ENCODE measurements at regions not wholly inside any gene's neighbourhood (a gene's known extent, or its start where the extent isn't known, plus 50 kb on each side); places are given as distances from the start of the nearest gene placed in this dataset.

DNA sequence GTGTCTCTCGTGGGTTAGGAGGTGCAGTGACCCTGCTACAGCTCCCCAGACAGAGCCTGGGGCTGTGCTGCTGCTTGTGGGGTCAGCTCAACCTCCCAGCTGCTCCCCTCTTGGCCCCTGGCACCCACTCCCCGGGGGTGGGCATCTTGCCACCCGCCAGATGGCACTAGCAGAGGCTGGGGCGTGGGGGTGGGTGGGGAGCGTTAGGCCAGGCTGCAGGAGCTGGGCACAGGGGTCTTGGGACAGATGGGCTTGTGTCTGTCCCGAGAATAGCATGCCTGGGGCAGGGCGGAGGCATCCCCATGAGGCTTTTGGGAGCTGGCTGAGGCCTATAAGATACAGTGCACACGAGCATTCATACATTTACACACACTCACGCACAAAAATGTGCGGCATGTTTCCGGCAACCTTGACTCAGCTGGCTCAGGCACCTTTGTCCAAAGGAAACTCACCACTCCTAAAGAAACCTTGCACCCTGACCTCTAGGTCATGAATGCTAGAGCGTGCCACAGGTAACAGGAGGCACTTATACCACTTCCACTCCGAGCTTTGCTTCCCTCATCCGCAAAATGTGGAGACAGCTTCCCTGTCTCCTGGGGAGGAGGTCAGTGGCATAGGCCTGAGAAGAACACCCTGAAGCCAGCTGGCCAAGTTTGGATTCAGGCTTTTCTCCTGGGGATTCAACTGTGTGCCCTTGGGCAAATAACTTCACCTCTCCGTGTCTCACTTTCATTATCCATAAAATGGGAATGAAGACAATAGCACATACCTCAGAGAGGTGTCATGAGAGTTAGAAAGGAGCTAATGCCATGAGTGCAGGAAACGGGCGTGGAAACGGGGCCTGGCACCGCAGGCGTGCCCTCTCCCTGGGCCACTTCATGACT, 78.9 kb upstream of the LHX1 start:
- DNase-seq (ENCODE audit: low read depth): no peak
- no peak overlapping the region for H3K4me3 ChIP-seq (ENCODE audit: low read depth, low read length)
- TF ChIP-seq CTCF (IDR thresholded peaks at IDR 0.05; ENCODE audit: low read depth, low read length) (no peak), MYC (IDR thresholded peaks at IDR 0.05; ENCODE audit: low read depth, low read length) (no peak), POLR2A (IDR thresholded peaks at IDR 0.05; ENCODE audit: extremely low read depth, insufficient read length) (no peak)
- TF ChIP-seq, protein P1, sequence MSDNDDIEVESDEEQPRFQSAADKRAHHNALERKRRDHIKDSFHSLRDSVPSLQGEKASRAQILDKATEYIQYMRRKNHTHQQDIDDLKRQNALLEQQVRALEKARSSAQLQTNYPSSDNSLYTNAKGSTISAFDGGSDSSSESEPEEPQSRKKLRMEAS (IDR thresholded peaks at IDR 0.05; ENCODE audit: low read depth, low read length): no peak

GRCh38 chr17:36859003-36859300, 78.3 kb upstream of the LHX1 start:
- DNase-seq (ENCODE audit: low read depth): no peak

GRCh38 chr17:36859706-36860105, 77.6 kb upstream of the LHX1 start:
- no peak for DNase-seq (ENCODE audit: low read depth)
- H3K4me3 ChIP-seq (ENCODE audit: low read depth, low read length): no peak overlapping the region
- no peak for TF ChIP-seq POLR2A (IDR thresholded peaks at IDR 0.05; ENCODE audit: extremely low read depth, insufficient read length)
- TF ChIP-seq, protein P1 (IDR thresholded peaks at IDR 0.05; ENCODE audit: low read depth, low read length): no peak

More at GRCh38 chr17:36859003-36859300, 78.3 kb upstream of the LHX1 start:
- no peak overlapping the region for H3K4me3 ChIP-seq (ENCODE audit: low read depth, low read length)
- no peak for TF ChIP-seq POLR2A (IDR thresholded peaks at IDR 0.05; ENCODE audit: extremely low read depth, insufficient read length)
- TF ChIP-seq CTCF (IDR thresholded peaks at IDR 0.05; ENCODE audit: low read depth, low read length): no peak
- TF ChIP-seq MYC (IDR thresholded peaks at IDR 0.05; ENCODE audit: low read depth, low read length): no peak
- TF ChIP-seq, protein P1 (IDR thresholded peaks at IDR 0.05; ENCODE audit: low read depth, low read length): no peak

DNA sequence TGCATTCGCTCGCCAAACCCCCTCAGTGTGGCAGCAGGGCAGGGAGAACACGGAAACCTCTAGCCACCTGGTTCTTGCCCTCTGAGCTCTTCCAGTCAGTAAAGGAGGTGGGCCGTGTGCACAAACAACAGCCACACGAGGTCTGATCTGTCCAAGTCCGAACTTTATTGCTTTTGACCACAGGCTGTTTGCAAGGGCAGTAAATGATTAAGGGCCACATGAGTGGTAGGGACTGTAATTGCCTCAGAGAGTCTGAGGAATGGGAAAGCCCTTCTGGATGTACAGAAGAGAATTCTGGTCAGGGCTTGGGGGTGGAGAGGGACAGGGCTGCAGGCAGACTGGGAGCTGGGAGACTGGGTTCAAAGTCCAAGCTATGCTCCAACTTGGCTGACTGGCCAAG, 75.7 kb upstream of the LHX1 start:
- DNase-seq (ENCODE audit: low read depth): no peak
- no peak for TF ChIP-seq POLR2A (IDR thresholded peaks at IDR 0.05; ENCODE audit: extremely low read depth, insufficient read length)
- no peak for TF ChIP-seq CTCF (IDR thresholded peaks at IDR 0.05; ENCODE audit: low read depth, low read length)
- no peak for TF ChIP-seq MYC (IDR thresholded peaks at IDR 0.05; ENCODE audit: low read depth, low read length)
- TF ChIP-seq, protein P1 (IDR thresholded peaks at IDR 0.05; ENCODE audit: low read depth, low read length): no peak
- H3K4me3 ChIP-seq (ENCODE audit: low read depth, low read length): no peak overlapping the region

DNA sequence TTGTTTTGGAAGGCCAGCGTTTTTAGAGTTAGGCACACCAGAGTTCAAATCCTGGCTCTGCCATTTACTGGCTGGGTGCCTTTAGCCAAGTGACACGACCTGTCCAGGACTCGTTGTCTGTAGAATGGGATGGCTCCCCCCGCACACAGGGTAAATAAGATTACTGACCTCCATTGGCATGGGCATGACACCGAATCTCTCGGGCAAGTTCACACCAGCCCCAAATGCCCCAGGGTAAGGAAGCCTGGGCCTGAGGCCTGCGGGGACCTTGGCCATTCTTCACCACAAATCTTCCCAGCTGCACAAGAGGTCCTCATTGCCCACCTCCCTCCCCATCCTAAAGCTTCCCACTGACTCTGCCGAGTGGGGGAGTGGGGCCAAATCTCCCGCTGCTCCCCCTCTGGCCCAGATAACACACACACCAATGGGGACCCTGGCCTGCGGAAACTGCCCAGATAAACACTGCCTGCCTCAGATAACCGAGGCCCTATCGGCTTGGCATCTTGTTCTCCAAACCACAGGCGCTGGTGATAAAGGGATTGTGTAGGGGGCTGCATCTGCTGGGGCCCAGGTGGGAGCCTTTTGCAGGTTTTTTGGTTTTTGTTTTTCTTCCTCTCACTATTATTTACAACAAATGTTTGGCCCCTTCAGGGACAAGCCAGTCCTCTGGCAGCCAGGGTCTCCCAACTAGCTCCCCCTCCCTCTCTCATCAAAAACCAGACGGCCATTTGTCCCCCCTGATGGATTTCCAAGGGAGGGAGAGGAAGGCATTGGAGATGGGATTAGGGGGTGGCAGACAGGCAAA, 75.0 kb upstream of the LHX1 start:
- DNase-seq (ENCODE audit: low read depth): no peak
- H3K4me3 ChIP-seq (ENCODE audit: low read depth, low read length): no peak overlapping the region
- TF ChIP-seq MYC (IDR thresholded peaks at IDR 0.05; ENCODE audit: low read depth, low read length): no peak

DNA sequence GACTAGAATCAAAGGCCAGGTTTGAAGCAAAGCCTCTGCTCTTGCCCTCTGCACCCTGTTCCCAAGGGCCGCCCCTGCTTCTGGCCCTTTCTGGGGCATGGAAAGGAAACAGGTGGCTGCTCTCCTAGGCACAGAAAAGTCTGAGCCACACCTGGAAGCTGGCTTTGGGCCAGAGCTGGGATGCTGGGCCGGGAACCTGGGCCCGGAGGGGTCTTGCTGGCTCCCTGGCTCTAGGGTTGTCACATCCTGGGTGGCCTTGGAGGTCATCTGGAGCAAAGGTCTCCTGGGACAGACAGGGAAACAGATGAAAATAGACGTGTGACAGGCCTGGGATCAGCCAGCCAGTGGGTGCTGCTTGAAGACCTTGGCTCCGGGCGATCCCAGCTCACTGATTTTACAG, 74.1 kb upstream of the LHX1 start:
- no peak for DNase-seq (ENCODE audit: low read depth)
- no peak for TF ChIP-seq MYC (IDR thresholded peaks at IDR 0.05; ENCODE audit: low read depth, low read length)
- TF ChIP-seq, protein P1 (IDR thresholded peaks at IDR 0.05; ENCODE audit: low read depth, low read length): no peak
- TF ChIP-seq CTCF (IDR thresholded peaks at IDR 0.05; ENCODE audit: low read depth, low read length): no peak
- TF ChIP-seq POLR2A (IDR thresholded peaks at IDR 0.05; ENCODE audit: extremely low read depth, insufficient read length): no peak
- H3K4me3 ChIP-seq (ENCODE audit: low read depth, low read length): no peak overlapping the region

Measured in NB4 (cell line).